ENCODE measurements at regions not wholly inside any gene's neighbourhood (a gene's known extent, or its start where the extent isn't known, plus 50 kb on each side); places are given as distances from the start of the nearest gene placed in this dataset.

GRCh38 chr4:167713756-167714155, 378.6 kb upstream of the ANXA10 start:
- no peak for DNase-seq (ENCODE audit: low spot score)
- ChIA-PET CTCF (no interaction called here), POLR2A (ENCODE audit: low non-redundant PET) (no interaction called here)
- H3K27ac ChIP-seq = no peak overlapping the region
- no peak for TF ChIP-seq CTCF (conservative IDR thresholded peaks at IDR 0.05; ENCODE audit: low read depth)

GRCh38 chr4:167715176-167715575, 377.2 kb upstream of the ANXA10 start:
- H3K27ac ChIP-seq = no peak overlapping the region
- TF ChIP-seq CTCF (conservative IDR thresholded peaks at IDR 0.05; ENCODE audit: low read depth) = no peak
- POLR2A ChIA-PET (ENCODE audit: low non-redundant PET) = no interaction called here
- no peak for DNase-seq (ENCODE audit: low spot score)
- CTCF ChIA-PET = no interaction called here

- POLR2A ChIA-PET (ENCODE audit: low non-redundant PET) = no interaction called here
- CTCF ChIA-PET = interaction anchor here (0.6 kb wide), 1 partner anchor 16 kb away, joined by 7 read pairs; no protein-coding TSS in a partner anchor
- H3K27ac ChIP-seq = no peak overlapping the region
- TF ChIP-seq CTCF (conservative IDR thresholded peaks at IDR 0.05; ENCODE audit: low read depth) = no peak
- no peak for DNase-seq (ENCODE audit: low spot score)
Measured at GRCh38 chr4:167717495-167717894, 374.8 kb upstream of the ANXA10 start.

- TF ChIP-seq CTCF (conservative IDR thresholded peaks at IDR 0.05; ENCODE audit: low read depth) = no peak
- ChIA-PET POLR2A (ENCODE audit: low non-redundant PET) (no interaction called here), CTCF (interaction anchor here (1.0 kb wide), 1 partner anchor 99 kb away, joined by 3 read pairs; no protein-coding TSS in a partner anchor)
- H3K27ac ChIP-seq = no peak overlapping the region
- no peak for DNase-seq (ENCODE audit: low spot score)
Measured at GRCh38 chr4:167721617-167722486, 370.5 kb upstream of the ANXA10 start.

GRCh38 chr4:167722487-167722808, 369.9 kb upstream of the ANXA10 start:
- ChIA-PET CTCF (interaction anchor here (1.0 kb wide), 1 partner anchor 100 kb away, joined by 3 read pairs; no protein-coding TSS in a partner anchor), POLR2A (ENCODE audit: low non-redundant PET) (no interaction called here)
- H3K27ac ChIP-seq = no peak overlapping the region
- TF ChIP-seq CTCF (conservative IDR thresholded peaks at IDR 0.05; ENCODE audit: low read depth) = no peak
- no peak for DNase-seq (ENCODE audit: low spot score)

GRCh38 chr4:167724941-167725340, 367.4 kb upstream of the ANXA10 start:
- TF ChIP-seq CTCF (conservative IDR thresholded peaks at IDR 0.05; ENCODE audit: low read depth) = no peak
- H3K27ac ChIP-seq = no peak overlapping the region
- ChIA-PET POLR2A (ENCODE audit: low non-redundant PET) (no interaction called here), CTCF (no interaction called here)
- DNase-seq (ENCODE audit: low spot score) = no peak
